SU-DHL-6 (cell line): ENCODE measurements at regions not wholly inside any gene's neighbourhood (a gene's known extent, or its start where the extent isn't known, plus 50 kb on each side); places are given as distances from the start of the nearest gene placed in this dataset.

Experiments used
- H2AFZ ChIP-seq: fragments of 200-600 bp; sonication (generic); 2 replicates; pipeline ENCODE4 v1.6.1; 2014; ENCODE audit warnings: low read depth, mild to moderate bottlenecking, moderate library complexity, mixed read lengths, antibody characterized with exemption, low read length; ENCODE audit not compliant: severe bottlenecking
- H3F3A ChIP-seq: fragments of 200-600 bp; shearing (Covaris generic); 2 replicates; pipeline ENCODE4 v1.6.0; 2016; ENCODE audit warnings: antibody characterized with exemption, mild to moderate bottlenecking; ENCODE audit not compliant: insufficient read depth
- H3K27ac ChIP-seq: fragments of 200-600 bp; sonication (generic); 2 replicates; pipeline ENCODE4 v1.5.1; 2016; ENCODE audit warnings: low read depth, mild to moderate bottlenecking, low read length, moderate library complexity, mixed read lengths
- H3K27me3 ChIP-seq: fragments of 200-600 bp; sonication (generic), shearing (Covaris generic); 2 replicates; pipeline ENCODE4 v1.6.0; 2014; ENCODE audit warnings: mild to moderate bottlenecking, low read length
- H3K36me3 ChIP-seq: fragments of 200-600 bp; sonication (generic); 2 replicates; pipeline ENCODE4 v1.6.1; 2014; ENCODE audit warnings: mild to moderate bottlenecking, low read length, mixed read lengths
- H3K4me2 ChIP-seq: fragments of 300-600, 200-600 bp; shearing (Covaris generic), sonication (generic); 2 replicates; pipeline ENCODE4 v1.6.0; 2014; ENCODE audit warnings: low read length, low read depth, mild to moderate bottlenecking; ENCODE audit not compliant: poor library complexity, severe bottlenecking
- H3K4me3 ChIP-seq: fragments of 200-600 bp; sonication (generic); 2 replicates; pipeline ENCODE4 v1.5.1; 2014; ENCODE audit warnings: antibody characterized with exemption, low read length, mild to moderate bottlenecking, mixed read lengths; ENCODE audit not compliant: insufficient read depth, poor library complexity, severe bottlenecking
- H3K79me2 ChIP-seq: fragments of 200-600 bp; sonication (generic); 2 replicates; pipeline ENCODE4 v1.6.1; 2014; ENCODE audit warnings: mild to moderate bottlenecking, low read length, moderate library complexity; ENCODE audit not compliant: insufficient read depth
- H3K9ac ChIP-seq: fragments of 200-600 bp; sonication (generic); 2 replicates; pipeline ENCODE4 v1.7.0; 2014; ENCODE audit warnings: mild to moderate bottlenecking, low read length
- H3K9me2 ChIP-seq: fragments of 200-600 bp; sonication (generic); replicated peaks from 2 replicates; pipeline ENCODE4 v1.6.1; 2014; ENCODE audit warnings: low read length; ENCODE audit not compliant: insufficient read depth
- H3K9me3 ChIP-seq: fragments of 200-600 bp; sonication (generic); 2 replicates; pipeline ENCODE4 v1.6.1; 2014; ENCODE audit warnings: low read length, mixed read lengths; ENCODE audit not compliant: insufficient read depth
- H4K20me1 ChIP-seq: fragments of 200-600 bp; sonication (generic); 2 replicates; pipeline ENCODE4 v1.6.1; 2014; ENCODE audit warnings: low read depth, mild to moderate bottlenecking, antibody characterized with exemption, low read length, moderate library complexity, mixed read lengths
- CTCF ChIP-seq: fragments of 200-600 bp; sonication (generic); IDR thresholded peaks from one replicate; pipeline ENCODE4 v1.5.1; 2017; ENCODE audit warnings: antibody characterized with exemption, mild to moderate bottlenecking, low read length, moderate library complexity; ENCODE audit not compliant: insufficient read depth, poor library complexity, severe bottlenecking
- EZH2phosphoT487 ChIP-seq: fragments of 200-600 bp; sonication (generic), shearing (Covaris generic); conservative IDR thresholded peaks from 2 replicates; pipeline ENCODE4 v1.6.1; 2018; ENCODE audit warnings: mild to moderate bottlenecking, antibody characterized with exemption, low read length, moderate library complexity, mixed read lengths

- H3K4me3 ChIP-seq = no peak overlapping the region
- TF ChIP-seq EZH2phosphoT487 (no peak), CTCF (no peak)
- H3K27me3 ChIP-seq = no peaks in the 10 kb centered on the region
- no peaks in the 10 kb centered on the region for H3K9me2 ChIP-seq
- H3K27ac ChIP-seq = no peak overlapping the region
- no peaks in the 10 kb centered on the region for H4K20me1 ChIP-seq
- no peaks in the 10 kb centered on the region for H3K9me3 ChIP-seq
- H3F3A ChIP-seq = no peaks in the 10 kb centered on the region
- H3K4me2 ChIP-seq = no peak overlapping the region
- no peaks in the 10 kb centered on the region for H3K79me2 ChIP-seq
- H3K36me3 ChIP-seq = no peaks in the 10 kb centered on the region
- H2AFZ ChIP-seq = no peak overlapping the region
- H3K9ac ChIP-seq = no peak overlapping the region
Measured at GRCh38 chr4:4608214-4608537, 66.3 kb upstream of the STX18 start.

GRCh38 chr4:4607336-4608213, 65.7 kb upstream of the STX18 start:
- Histone ChIP-seq H2AFZ (no peak overlapping the region), H3K4me3 (no peak overlapping the region), H3K4me2 (no peak overlapping the region), H3F3A (no peaks in the 10 kb centered on the region), H4K20me1 (no peaks in the 10 kb centered on the region), H3K27ac (no peak overlapping the region), H3K36me3 (no peaks in the 10 kb centered on the region), H3K9me2 (no peaks in the 10 kb centered on the region), H3K9ac (no peak overlapping the region), H3K27me3 (no peaks in the 10 kb centered on the region), H3K9me3 (no peaks in the 10 kb centered on the region), H3K79me2 (no peaks in the 10 kb centered on the region)
- TF ChIP-seq CTCF (no peak), EZH2phosphoT487 (no peak)

- Histone ChIP-seq H2AFZ (no peak overlapping the region), H3K27me3 (no peaks in the 10 kb centered on the region), H4K20me1 (no peaks in the 10 kb centered on the region), H3F3A (no peaks in the 10 kb centered on the region), H3K4me3 (no peak overlapping the region), H3K9ac (no peak overlapping the region), H3K9me3 (no peaks in the 10 kb centered on the region), H3K27ac (no peak overlapping the region), H3K4me2 (no peak overlapping the region), H3K36me3 (no peaks in the 10 kb centered on the region), H3K9me2 (no peaks in the 10 kb centered on the region), H3K79me2 (no peaks in the 10 kb centered on the region)
- no peak for TF ChIP-seq CTCF
- TF ChIP-seq EZH2phosphoT487 = no peak
Measured at GRCh38 chr4:4606321-4606720, 64.5 kb upstream of the STX18 start.
